ENCODE measurements at regions not wholly inside any gene's neighbourhood (a gene's known extent, or its start where the extent isn't known, plus 50 kb on each side); places are given as distances from the start of the nearest gene placed in this dataset.

DNA sequence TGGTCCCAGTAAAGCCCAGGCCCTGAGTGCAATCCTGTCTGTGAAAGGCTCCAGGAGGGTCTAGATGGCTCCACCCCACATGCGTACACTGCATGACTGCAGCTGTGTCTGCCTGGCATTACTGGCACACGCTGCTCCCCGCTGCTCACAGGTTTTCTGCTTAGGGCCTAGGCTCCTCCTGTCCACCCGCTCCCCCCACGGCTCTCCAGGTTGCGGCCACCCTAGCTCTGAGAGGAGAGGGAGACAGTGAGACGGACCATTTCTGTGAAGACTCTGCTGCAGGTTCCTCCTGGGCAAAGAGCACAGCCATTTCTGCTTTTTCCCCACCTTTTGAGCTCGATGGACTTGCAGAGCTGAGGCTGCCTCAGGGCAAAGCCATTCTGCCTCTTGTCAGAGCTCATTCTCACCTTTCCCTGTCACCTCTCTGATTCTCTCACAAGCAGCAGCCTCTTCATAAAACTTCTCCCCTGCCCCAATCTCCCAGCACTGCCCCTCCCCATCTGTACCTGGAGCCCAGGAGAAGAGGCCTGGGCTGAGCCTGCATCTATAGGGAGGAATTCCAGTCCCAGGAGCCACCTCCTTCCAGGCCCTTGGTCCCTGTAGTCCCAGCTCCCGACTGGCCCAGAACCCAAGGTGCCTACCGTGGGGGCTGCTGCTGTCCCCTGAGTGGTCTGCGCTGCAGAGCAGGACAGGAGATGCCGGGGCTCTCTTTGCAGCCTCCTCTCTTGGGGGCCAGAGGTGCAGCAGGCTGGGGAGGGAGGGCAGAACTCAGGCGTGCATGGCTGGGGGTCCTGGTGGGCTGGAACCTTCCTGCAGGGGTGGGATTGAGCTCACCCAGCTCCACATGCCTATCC is 433.7 kb upstream of the B3GAT1 start:
- TF ChIP-seq, protein P1, sequence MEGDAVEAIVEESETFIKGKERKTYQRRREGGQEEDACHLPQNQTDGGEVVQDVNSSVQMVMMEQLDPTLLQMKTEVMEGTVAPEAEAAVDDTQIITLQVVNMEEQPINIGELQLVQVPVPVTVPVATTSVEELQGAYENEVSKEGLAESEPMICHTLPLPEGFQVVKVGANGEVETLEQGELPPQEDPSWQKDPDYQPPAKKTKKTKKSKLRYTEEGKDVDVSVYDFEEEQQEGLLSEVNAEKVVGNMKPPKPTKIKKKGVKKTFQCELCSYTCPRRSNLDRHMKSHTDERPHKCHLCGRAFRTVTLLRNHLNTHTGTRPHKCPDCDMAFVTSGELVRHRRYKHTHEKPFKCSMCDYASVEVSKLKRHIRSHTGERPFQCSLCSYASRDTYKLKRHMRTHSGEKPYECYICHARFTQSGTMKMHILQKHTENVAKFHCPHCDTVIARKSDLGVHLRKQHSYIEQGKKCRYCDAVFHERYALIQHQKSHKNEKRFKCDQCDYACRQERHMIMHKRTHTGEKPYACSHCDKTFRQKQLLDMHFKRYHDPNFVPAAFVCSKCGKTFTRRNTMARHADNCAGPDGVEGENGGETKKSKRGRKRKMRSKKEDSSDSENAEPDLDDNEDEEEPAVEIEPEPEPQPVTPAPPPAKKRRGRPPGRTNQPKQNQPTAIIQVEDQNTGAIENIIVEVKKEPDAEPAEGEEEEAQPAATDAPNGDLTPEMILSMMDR (IDR thresholded peaks at IDR 0.05): no peak
- TF ChIP-seq POLR2A (IDR thresholded peaks at IDR 0.05): no peak
